Iris pigment epithelial cell (primary cell): ENCODE measurements at regions not wholly inside any gene's neighbourhood (a gene's known extent, or its start where the extent isn't known, plus 50 kb on each side); places are given as distances from the start of the nearest gene placed in this dataset.

Experiments
- DNase-seq: peaks from one replicate; pipeline ENCODE4 v3.0.0-alpha.2; 2011; ENCODE audit warnings: low read depth

DNA sequence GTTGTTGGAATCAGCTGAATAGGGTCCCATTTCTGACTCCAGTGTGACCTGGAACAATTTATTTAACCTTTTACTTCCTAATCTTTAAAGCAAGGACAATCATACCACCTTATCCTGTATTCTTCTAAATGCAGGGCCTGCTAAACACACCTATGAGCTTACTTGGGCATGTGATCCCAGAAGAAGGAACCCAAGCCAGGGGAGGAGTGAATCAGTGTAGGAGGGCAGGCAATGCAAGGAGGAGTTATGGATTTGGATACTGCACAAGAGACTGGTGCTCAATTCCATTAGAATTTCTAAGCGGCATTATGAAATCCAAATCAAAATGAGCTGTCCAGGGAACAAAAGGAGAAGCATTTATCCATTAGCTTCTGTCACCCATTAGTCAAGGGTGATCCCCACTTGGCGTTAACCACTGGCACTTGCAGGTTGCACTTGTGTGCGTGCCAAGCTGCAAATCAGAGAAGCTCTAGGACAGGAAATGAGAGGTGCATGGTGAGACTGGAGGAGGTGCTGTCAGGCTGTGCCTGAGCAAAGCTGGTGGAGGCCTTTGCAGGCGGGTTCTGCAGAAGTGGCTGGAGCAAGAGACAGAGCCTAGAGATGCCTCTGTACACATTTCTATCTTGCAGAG lies 297.2 kb upstream of the PLXNA2 start:
- no peak for DNase-seq

- no peak for DNase-seq
Observed at GRCh38 chr1:208542309-208542708, 298.1 kb upstream of the PLXNA2 start.

DNA sequence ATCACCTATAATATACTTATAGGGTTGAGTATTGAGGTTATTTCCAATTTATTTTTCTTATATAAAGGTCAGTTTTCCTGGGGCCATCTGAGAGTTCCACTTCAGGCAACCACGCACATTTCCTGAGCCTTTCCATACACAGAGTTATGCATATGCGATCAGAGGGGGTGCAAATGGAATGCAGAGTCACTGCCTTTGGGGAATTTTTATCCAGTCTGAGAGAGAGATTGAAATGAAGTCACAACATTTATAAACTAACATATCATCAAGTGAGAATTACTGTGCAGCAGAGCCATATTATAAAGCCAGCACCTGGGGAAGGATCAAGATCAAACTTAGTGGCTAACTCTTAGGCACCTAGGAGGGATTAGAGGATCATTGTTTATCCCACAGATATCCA lies 299.9 kb upstream of the PLXNA2 start:
- DNase-seq: no peak

GRCh38 chr1:208544794-208545193 lies 300.6 kb upstream of the PLXNA2 start:
- no peak for DNase-seq

DNA sequence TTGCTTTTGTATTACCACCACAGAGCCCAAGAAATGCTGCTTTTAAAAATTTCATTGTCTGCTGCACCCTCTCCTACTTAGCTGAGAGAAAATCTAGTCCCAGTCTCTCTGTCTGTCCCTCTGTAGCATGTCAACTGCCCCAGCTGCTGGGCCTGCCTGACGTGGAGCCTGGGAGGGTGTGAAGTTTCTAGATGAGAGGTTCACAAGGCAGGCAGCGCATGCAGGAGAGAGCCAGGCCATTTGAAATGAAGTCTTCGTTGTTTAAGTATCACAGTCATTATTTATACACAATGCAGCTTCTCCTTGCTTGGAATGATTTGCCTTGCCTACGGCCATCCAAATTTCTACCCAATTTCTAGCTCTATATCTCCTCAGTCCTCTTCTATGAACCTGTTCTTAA lies 306.8 kb upstream of the PLXNA2 start:
- DNase-seq: no peak

- no peak for DNase-seq
Observed at GRCh38 chr1:208551633-208552320, 307.6 kb upstream of the PLXNA2 start.

DNA sequence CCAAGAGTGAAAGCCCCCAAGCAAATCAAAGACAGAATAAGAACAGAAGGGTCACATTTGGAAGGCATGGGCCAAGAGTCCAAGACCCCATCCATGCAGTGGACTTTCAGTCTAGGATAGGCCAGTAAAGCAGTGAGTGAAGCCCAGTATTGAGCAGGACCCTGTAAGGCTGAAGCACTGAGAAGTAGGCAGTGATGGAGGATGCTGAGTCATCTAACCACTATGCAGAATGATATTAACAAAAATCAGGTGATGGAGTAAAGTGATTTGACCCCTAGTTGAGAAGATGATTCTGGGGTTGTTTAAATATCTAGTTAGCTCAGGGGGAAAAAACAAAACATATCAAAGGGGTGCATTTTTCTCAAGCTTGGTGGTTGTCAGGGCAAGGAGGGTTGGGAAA lies 308.7 kb upstream of the PLXNA2 start:
- no peak for DNase-seq

- DNase-seq: no peak
Observed at GRCh38 chr1:208556461-208556860, 312.3 kb upstream of the PLXNA2 start.

- no peak for DNase-seq
Observed at GRCh38 chr1:208557046-208557722, 313.0 kb upstream of the PLXNA2 start.

DNA sequence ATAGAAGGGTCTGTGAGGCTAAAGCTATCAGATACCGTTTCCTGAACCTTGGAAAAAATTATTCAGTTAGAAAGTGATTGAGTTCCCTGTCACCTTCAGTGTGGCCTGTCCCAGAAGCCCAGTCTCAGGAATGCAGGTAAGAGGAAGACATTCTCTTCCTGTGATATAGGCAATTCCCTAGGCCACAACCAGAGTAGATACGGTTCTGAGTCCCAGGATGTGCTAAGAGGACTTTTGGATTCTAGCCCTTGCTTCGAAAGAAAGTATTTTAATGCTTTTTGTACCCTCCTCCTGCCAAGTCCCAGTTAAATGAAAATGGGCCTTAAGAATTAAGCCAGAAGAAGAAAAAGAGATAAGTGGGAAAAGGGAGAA lies 313.5 kb upstream of the PLXNA2 start:
- DNase-seq: no peak

GRCh38 chr1:208559597-208560329 lies 315.6 kb upstream of the PLXNA2 start:
- DNase-seq: no peak

DNA sequence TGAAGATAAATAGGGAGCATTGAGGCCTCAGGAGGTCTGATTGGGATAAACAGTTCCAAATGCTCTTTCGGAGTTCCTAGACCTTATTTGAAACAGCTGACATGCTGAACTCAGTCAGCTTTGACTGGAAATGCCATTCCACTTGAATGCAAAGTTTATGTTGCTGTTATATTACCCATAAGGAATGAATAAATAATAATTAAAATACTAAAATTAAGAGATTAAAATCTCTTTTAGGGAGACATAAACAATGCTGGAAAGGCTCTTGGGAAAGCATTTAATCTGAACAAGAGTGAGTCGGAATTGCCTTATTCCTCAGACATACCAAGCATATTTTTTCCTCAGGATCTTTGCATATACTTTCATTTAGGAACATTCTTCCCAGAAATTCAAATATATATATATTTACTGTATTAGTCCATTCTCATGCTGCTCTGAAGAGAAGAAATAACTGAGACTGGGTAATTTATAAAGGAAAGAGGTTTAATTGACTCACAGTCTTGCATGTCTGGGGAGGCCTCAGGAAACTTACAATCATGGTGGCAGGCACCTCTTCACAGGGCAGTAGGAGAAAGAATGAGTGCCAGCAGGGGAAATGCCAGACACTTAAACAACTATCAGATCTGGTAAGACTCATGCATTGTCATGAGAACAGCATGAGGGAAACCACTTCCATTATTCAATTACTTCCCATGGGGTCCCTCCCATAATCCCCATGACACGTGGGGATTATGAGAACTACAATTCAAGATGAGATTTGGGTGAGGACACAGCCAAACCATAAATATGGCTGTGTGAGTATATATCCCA lies 318.2 kb upstream of the PLXNA2 start:
- no peak for DNase-seq

DNA sequence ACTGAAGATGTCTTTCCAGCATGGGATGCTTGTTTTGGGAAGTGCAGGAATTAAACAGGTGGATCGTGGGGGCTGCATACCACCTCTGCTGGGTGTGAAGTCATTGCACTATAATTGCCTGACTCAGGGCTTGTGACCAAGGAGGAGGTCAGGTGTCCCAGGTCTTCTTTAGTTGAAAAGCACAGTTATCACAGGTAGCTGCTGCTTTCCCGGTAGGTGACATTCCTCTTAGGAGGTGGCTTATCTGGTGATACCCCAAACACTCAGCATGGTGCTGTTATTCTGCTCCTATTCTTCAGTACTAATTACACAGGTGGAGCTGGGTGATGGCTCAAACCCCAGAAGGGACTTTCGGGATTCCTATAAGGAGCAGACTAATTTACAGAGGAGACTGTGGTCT lies 320.3 kb upstream of the PLXNA2 start:
- DNase-seq: no peak

DNA sequence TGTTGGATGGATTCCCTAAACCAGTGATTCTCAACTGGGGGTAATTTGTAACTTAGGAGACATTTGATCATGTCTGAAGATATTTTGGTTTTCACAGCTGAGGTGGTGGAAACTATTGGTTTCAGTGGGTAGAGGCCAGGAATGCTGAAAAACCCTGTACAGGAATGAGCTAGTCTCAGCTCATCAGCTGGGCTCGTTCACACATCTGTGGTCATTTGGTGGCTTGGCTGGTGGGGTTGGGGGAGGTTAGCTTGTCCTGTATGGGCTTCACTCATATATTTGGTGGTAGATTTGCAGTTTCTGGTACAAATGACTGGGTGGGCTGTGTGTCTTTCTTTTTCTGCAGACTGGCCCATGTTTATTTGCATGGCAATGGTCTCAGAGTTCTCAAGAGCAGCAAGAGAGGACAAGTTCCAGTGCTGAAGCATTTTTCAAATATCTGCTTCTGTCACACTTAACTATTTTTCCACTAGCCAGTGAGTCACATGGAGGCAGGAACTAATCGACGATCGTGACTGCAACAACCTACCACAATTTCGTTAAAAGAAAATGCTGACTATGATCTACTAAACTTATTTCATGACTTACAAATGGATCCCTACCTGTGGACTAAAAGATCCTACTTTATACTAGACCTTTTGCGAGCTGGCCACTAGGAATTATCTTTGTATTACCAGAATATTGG lies 321.7 kb upstream of the PLXNA2 start:
- no peak for DNase-seq

DNA sequence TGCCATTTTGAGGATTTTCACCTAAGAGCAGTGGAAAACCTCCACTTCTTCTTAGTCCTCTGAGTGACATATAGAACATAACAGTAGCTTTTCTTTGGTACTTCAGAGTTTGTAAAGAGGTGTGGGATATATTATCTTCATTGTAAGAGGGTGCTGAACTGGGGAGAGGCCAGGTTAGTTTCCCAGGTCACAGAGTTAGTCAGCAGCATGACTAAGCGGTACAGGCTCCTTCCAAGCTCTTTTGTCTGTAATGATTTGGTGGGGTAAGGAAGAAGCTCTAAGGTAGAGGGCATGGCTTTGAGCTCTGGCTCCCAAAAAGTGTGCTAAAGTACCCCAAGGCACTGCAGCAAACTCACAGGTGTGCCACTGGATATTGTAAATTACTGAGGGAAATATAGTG lies 325.0 kb upstream of the PLXNA2 start:
- no peak for DNase-seq

GRCh38 chr1:208570362-208570761 lies 326.2 kb upstream of the PLXNA2 start:
- no peak for DNase-seq

- DNase-seq: no peak
Observed at GRCh38 chr1:208576425-208576824, 332.2 kb upstream of the PLXNA2 start.

GRCh38 chr1:208577381-208577905 lies 333.3 kb upstream of the PLXNA2 start:
- no peak for DNase-seq

DNA sequence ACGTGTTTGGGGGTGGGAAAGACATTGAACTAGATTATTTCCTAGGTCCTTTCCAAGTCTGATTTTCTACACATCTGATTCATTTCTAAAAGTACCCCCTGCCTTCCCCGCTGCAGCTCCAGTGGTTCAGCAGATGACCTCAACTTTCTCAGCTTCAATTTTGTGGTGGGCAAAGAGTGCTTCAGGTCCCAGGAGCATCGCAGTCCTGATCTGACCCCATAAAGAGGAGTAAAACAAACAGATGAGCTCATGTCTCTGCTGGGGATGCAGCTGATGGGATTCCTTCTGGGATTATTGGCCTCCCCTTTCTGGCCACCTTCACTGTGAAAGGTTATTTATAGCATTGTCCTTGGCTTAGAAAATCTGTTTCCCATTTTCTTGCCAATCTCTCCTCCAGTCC lies 337.0 kb upstream of the PLXNA2 start:
- no peak for DNase-seq

GRCh38 chr1:208581667-208582066 lies 337.5 kb upstream of the PLXNA2 start:
- no peak for DNase-seq

GRCh38 chr1:208584167-208584755 lies 340.1 kb upstream of the PLXNA2 start:
- no peak for DNase-seq
